ENCODE measurements at regions not wholly inside any gene's neighbourhood (a gene's known extent, or its start where the extent isn't known, plus 50 kb on each side); places are given as distances from the start of the nearest gene placed in this dataset.

DNA sequence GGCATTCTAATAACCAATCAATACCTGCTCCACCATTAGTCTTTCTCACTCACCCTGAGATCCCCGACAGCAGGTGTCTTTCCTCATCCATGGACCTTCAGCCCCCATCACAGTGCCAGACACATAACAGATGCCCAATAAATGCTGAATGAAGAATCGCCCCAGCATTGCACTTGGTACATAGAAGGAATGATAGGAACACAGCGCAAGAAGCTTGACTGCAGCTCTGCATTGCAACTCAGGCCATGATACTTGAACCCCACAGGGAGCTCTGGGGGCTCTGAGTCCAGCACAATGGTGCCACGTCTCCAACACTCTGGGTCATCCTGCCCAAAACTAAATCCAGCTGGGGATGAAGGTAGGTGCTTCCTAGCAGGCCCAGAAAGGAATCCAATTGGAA, 355.0 kb upstream of the SLC30A5 start:
- TF ChIP-seq EZH2 (IDR thresholded peaks at IDR 0.05) (no peak), EZH2phosphoT487 (IDR thresholded peaks at IDR 0.05) (no peak)
- TF ChIP-seq, protein P1, sequence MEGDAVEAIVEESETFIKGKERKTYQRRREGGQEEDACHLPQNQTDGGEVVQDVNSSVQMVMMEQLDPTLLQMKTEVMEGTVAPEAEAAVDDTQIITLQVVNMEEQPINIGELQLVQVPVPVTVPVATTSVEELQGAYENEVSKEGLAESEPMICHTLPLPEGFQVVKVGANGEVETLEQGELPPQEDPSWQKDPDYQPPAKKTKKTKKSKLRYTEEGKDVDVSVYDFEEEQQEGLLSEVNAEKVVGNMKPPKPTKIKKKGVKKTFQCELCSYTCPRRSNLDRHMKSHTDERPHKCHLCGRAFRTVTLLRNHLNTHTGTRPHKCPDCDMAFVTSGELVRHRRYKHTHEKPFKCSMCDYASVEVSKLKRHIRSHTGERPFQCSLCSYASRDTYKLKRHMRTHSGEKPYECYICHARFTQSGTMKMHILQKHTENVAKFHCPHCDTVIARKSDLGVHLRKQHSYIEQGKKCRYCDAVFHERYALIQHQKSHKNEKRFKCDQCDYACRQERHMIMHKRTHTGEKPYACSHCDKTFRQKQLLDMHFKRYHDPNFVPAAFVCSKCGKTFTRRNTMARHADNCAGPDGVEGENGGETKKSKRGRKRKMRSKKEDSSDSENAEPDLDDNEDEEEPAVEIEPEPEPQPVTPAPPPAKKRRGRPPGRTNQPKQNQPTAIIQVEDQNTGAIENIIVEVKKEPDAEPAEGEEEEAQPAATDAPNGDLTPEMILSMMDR (IDR thresholded peaks at IDR 0.05) = no peak

Measured in neural progenitor cell (in vitro differentiated cells).